Stimulated activated CD8-positive, alpha-beta memory T cell treated with anti-CD3 and anti-CD28 coated beads, Interleukin-4, amount 100 ng/mL, for 4 hours (primary cell): ENCODE measurements at regions not wholly inside any gene's neighbourhood (a gene's known extent, or its start where the extent isn't known, plus 50 kb on each side); places are given as distances from the start of the nearest gene placed in this dataset.

ENCODE experiments used
- DNase-seq, 2 donors: peaks; one replicate each; pipeline ENCODE4 v3.0.0-alpha.2; 2020; ENCODE audit warnings: low read depth in 2 of 2, low spot score in 1 of 2

DNA sequence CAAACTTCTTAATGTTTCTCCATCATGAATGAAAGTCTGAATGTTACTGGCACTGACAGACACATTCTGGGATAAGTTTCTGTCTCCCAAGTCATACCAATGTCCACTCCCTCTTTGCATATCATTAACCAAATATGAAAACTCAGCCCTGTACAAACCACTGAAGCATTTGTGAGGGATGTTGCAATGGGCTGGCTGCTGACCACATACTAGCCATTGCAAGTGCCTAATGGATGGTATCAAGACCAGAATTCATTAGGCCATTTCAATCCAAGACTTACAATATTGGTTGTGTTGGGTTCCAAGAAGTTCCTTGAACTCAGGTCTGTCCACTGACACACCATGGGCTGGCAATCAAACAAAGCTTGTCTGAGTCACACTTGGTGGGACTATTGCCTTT, 73.8 kb downstream of the CBLN2 start:
- no peak for DNase-seq

DNA sequence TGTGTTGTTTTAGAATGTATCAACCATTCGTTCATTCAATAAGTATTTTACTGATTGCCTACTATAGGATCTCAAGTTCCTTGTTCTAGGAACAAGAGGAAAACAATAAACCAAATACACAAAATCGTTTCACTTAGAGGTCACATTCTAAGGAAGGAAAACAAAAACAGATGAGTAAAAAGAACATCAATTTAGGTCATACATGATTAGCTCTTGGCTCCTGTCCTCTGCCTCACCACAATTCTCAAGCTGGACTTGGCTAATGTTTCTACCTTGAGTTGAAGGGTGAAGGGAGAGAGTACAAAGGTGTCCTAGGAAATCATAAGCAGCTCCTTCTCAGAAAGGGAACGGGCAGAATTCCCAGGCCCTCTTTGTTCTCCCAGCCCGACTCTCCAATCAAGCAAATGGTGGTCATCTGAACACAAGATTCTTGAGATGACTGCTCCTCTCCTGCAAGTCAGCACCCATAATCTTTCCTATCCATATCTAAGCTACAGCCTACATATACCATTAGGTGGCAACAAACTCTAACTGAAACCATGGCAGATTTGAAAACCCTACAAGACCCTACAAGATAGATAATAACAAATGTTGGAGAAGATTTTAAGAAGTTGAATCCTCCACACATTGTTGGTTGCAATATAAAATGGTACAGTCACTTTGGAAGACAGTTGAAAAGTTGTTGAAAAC, 76.0 kb downstream of the CBLN2 start:
- DNase-seq: no peak

DNA sequence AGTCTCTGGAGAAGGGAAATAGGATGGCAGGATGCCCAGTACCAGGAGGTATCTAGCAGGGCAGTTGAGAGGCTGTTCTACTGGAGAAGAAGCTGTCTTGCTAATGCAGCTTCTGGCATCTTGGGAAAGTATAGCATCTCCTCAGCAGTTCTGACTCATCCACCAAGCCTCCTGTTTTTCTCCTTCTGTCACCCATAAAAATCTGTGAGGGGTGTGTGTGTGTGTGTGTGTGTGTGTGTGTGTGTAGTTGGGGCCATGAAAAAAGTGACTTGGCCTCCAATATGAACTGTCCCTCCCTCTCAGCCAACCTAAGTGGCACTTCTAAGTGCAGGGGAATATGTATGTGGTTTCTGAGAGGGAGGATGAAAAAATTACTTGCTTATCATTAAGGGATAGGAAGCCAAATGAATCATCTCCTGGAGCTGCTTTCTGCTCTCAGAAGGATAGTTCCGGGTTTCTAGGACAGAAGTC, 83.9 kb downstream of the CBLN2 start:
- no peak for DNase-seq

- no peak for DNase-seq
Measured at GRCh38 chr18:72458271-72458670, 85.9 kb downstream of the CBLN2 start.

- no peak for DNase-seq
Measured at GRCh38 chr18:72456802-72457201, 87.3 kb downstream of the CBLN2 start.

DNA sequence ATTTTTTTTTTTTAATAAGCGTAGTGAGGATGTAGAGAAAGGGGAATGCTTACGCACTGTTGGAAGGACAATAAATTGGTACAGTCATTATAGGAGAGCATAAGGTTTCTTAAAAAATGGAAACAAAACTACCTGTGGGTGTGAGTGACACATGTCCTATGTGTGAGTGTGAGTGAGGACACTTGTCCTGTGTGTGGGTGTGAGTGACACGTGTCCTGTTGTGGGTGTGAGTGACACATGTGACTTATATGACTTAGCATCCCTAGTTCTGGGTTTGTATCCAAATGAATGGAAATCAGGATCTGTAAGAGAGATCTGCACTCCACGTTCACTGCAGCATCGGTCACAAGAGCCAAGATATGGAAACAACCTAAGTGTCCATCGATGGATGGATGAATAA, 91.8 kb downstream of the CBLN2 start:
- DNase-seq: no peak

- DNase-seq: no peak
Measured at GRCh38 chr18:72444798-72445155, 99.4 kb downstream of the CBLN2 start.

- no peak for DNase-seq
Measured at GRCh38 chr18:72444111-72444797, 99.9 kb downstream of the CBLN2 start.

DNA sequence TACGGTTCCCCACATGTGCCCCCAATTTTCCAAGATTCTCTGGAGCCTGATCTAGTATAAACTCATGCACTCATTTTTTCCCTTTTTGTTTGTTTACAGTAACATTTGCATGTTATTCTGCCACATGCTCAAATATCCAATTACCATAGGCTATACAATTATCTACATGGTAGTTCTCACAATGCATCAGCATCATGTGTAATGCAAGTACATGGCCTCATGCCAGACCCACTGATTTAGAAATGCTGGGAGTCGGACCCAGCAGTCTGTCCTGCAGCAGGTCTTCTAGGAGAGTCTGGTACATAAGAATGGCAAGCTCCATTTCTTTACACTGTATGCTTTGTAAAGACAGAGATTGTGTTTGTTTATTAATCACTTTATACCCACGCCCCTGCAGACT, 107.7 kb downstream of the CBLN2 start:
- DNase-seq: no peak

DNA sequence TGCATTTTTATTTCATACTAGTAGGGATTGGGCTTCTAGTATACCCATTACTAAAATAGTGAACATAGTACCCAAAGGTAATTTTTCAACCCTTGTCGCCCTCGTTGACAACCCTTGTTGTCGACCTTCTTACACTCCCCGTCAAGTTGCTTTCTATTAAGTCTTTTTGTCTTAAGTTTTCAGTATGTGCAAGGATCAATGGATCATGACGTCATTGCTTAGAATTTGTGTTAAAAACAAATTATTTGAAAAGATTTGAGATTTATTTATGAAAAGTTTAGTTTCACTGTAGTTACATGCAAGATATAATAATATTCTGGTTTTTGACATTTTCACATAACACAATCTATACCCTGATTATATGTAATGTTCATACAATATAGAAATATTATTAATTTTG, 110.4 kb downstream of the CBLN2 start:
- no peak for DNase-seq

DNA sequence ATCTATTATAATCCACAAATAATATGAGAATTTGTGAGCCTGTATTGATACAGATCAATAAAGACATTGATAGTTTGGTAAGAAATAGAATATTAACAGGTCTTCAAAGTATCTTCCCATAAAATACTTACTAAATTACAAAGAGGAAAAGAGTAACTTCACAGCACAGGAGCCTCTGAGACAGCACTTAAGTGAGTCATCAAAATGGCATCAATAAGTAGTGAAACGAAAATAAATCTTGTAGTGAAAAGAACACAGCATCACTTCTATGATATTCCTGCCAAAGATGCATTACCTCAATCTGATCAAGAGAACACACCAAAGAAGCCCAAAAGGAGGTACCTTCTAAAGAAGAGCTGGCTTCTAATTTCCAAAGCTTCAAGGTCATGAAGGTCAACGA, 116.4 kb downstream of the CBLN2 start:
- no peak for DNase-seq

DNA sequence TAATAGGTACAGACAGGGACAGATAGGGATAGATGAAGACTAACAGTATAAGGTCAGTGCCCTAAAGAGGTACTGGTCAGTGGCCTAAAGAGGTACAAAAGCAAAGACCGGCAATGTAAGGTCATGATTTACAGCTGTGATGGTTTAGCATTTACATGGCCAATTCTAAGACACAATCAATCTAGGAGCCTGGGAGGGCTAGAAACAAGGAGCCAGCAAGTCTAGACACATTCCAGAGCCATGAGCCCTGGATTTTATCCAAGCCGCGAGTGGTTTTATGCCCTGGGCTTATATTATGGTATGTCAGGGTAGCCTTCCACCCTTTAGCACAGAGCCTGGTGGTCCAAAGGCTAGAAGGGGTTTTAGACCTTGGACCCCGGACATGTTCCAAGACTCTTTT, 124.2 kb downstream of the CBLN2 start:
- DNase-seq: no peak

- DNase-seq: no peak
Measured at GRCh38 chr18:72412927-72413326, 131.2 kb downstream of the CBLN2 start.

DNA sequence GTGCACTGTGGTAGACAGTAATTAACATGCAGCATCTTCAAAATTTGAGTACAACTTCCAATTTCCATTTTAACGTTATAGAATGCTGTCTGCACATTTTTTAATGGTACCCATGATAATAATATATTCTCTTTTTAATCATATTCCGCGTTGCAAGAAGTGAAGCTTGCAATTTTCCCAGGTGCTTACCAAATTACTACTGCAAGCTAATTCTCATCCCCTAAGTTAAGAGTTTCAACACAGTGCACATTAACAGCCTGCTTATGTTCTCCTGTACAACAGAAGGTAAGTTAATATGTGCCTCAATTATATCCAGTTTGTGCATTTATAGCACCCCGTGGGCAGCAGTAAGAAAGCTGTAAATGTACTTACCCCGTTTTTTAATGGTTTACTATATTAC, 132.9 kb downstream of the CBLN2 start:
- DNase-seq: no peak

DNA sequence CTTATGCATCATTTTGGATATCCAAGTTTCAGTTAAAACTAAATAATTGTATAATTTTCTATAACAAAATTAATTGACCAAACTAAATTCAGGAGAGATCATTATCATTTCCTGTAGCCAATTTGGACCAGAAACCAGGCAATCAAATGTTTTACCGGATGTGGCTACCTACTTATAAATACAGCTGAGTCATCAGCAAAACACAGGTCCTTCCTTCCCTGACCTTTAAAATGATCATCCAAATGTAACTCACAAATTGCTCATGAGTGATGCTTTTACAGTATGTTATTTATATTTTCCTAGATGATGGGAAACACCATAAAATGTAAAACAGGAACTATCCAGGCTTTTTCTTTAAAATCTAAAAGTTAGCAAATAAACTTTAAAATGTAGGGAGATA, 133.7 kb downstream of the CBLN2 start:
- no peak for DNase-seq

DNA sequence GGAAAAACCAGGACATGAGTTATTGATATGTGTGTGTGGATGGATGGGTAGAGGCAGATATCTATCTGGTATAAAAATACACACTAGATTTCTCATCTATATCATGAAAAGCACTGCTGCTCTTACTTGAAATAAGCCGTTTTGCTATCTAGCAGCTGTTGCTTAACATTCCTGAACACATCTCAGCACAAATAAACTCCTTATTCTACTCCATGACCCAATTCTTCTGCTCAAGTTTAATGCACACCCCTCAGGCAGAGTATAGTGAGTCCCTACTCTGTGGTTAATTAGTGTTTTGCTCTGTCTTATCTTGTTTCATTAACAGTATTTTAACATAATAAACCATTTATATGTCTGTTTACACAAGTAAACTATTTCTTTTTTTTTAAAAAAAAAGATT, 134.2 kb downstream of the CBLN2 start:
- no peak for DNase-seq

DNA sequence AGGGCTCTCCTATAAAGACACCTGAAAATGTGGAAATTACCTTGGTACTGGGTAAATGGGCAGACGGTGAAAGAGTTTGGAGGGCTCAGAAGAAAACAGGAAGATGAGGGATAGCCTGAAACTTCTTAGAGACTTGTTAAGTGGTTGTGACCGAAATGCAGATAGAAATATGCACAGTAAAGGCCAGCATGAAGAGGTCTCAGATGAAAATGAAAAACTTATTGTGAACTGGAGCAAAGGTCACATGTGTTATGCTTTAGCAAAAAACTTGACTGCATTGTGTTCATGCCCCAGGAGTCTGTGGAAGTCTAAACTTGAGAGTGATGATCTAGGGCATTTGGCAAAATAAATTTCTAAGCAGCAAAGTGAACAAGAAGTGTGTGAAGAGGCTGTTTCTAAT, 137.1 kb downstream of the CBLN2 start:
- no peak for DNase-seq

DNA sequence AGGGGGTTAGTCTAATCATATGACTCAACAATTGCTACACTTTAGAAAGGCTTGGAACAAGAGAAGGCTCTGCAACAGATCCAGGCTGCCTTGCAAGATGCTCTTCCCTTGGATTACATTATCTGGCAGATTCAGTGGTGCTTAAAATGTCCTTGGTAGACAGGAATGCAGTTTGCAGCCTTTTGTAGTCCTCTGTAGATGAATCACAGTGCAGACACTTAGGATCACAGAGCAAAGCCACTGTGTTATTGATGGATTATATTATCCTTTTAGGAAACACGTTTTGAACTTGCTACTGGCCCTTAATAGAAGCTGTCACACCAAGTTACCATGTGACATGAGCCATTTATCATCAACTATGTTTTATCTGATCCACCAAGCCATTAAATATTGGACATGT, 152.2 kb downstream of the CBLN2 start:
- DNase-seq: no peak

- DNase-seq: no peak
Measured at GRCh38 chr18:72391427-72391826, 152.7 kb downstream of the CBLN2 start.

DNA sequence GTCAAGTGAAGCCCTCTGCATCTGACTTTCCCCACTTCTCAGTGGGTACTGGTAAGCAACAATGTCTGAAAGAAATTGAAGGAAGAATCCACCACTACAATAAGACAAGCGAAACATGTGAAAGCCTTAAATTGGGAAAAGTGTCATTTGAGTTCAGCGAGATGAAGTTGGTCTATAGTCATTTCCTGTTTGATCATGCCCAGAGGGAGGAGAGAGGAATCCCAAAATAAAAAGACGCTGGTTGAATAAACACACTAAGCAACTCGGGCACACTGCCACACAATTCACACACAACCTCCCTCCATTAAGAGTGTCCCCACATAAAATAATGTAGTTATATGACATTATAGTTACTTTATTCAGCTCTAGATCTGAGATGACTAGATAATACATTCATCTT, 166.1 kb downstream of the CBLN2 start:
- DNase-seq: no peak

GRCh38 chr18:72376256-72376655, 167.9 kb downstream of the CBLN2 start:
- DNase-seq: no peak

DNA sequence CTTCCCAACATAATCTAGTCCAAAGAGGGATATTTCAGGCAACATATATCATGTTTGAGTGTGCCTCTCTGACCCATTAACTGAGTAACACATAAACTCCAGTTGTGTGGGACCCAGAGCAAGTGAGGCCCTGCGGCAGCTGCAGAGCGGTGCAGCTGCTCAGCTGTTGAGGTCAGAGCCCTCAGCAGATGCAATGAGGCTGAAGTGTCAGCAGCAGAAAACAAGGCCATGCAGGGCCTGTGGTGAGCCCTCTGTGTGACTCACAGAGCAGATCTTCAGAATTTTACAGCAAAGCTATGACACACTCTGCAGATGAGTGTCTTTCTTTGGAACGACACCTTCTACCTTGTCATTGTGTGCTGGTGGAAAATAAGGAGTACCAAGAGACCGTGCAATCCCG, 168.5 kb downstream of the CBLN2 start:
- no peak for DNase-seq

DNA sequence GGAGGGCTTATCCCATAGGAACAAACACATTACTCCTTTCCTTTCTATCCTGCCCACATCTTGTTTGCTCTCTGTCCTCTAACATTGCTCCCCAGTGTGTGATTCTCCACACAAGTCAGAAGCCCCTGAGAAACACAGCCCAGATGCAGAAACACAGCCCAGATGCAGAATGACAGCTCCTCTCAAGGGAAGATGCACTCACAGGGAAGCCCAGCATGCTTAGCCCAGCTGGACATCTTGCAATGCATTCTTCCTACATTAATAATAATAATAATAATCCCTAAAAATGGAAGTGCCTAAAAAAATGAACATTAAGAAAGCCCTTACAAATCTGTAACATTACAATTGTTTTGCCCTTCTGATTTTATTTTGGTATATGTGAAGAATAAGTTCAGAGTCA, 172.1 kb downstream of the CBLN2 start:
- no peak for DNase-seq
